ENCODE measurements at regions not wholly inside any gene's neighbourhood (a gene's known extent, or its start where the extent isn't known, plus 50 kb on each side); places are given as distances from the start of the nearest gene placed in this dataset.

DNA sequence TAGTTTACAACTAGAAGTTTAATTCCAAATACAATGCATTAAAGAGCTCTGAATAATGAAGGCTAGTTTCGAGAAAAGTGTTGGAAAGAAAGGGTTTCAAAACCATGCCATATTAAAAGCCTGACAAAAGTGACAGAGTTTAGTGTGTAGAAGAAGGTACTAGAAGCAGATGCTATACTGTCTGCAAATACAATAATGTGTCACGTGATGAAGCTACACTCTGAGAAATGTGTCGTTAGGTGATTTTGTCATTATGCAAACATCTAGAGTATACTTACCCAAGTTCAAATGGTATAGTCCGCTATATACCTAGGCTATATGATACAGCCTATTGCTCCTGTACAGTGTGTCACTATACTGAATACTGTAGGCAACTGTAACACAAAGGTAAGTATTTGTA lies 494.1 kb downstream of the TLE1 start:
- TF ChIP-seq, protein P1, sequence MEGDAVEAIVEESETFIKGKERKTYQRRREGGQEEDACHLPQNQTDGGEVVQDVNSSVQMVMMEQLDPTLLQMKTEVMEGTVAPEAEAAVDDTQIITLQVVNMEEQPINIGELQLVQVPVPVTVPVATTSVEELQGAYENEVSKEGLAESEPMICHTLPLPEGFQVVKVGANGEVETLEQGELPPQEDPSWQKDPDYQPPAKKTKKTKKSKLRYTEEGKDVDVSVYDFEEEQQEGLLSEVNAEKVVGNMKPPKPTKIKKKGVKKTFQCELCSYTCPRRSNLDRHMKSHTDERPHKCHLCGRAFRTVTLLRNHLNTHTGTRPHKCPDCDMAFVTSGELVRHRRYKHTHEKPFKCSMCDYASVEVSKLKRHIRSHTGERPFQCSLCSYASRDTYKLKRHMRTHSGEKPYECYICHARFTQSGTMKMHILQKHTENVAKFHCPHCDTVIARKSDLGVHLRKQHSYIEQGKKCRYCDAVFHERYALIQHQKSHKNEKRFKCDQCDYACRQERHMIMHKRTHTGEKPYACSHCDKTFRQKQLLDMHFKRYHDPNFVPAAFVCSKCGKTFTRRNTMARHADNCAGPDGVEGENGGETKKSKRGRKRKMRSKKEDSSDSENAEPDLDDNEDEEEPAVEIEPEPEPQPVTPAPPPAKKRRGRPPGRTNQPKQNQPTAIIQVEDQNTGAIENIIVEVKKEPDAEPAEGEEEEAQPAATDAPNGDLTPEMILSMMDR (IDR thresholded peaks at IDR 0.05), result no peak
- TF ChIP-seq EZH2phosphoT487 (IDR thresholded peaks at IDR 0.05), result no peak

Measured in neural progenitor cell (in vitro differentiated cells).